Fibroblast of lung (primary cell): ENCODE measurements at regions not wholly inside any gene's neighbourhood (a gene's known extent, or its start where the extent isn't known, plus 50 kb on each side); places are given as distances from the start of the nearest gene placed in this dataset.

Source experiments
- CTCF ChIP-seq, 2 donors: IDR thresholded peaks in 1 of 2; conservative IDR thresholded peaks in 1 of 2; 1 replicate in 1 of 2; 2 replicates in 1 of 2; pipeline ENCODE4 v1.5.1; 2011 to 2012; ENCODE audit warnings: low read length in 2 of 2, control low read depth in 1 of 2, inconsistent platforms in 1 of 2, low read depth in 1 of 2, mild to moderate bottlenecking in 1 of 2
- EZH2 ChIP-seq: IDR thresholded peaks from 2 replicates; pipeline ENCODE4 v1.5.1; 2012; ENCODE audit warnings: low read length, control low read depth, mild to moderate bottlenecking; ENCODE audit errors: missing control alignments

DNA sequence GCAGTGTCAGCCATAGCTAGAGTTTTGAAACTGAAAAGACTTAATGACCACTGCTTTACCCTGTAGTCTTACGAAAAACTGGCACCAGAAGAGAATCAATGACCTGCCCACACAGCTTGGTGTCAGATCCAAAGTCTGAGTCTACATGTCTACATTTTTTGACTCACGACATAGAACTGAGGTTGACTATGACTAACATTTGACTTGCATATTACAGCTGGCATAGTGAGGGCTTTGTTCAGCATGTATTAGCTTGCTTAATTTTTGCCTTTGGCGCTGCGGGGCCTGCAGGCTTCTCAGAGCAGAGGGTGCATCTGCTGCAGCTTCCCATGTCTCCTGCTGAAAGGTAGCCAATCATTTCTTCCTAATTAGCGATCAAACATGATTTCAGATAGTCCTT, 167.0 kb downstream of the EBLN2 start:
- no peak for TF ChIP-seq CTCF (conservative IDR thresholded peaks at IDR 0.05 in 1 of 2, IDR thresholded peaks at IDR 0.05 in 1 of 2; ENCODE audit: low read depth in 1 of 2, low read length in 2 of 2)
- TF ChIP-seq EZH2 = no peak
